GM23338 (cell line): ENCODE measurements at regions not wholly inside any gene's neighbourhood (a gene's known extent, or its start where the extent isn't known, plus 50 kb on each side); places are given as distances from the start of the nearest gene placed in this dataset.
A peak's percentile ranks its signal among the peaks of the same experiment; 100 is the strongest.

ENCODE experiments used
- ATAC-seq: fragments of 200-7000 bp; cut with Tn5 transposase; 3 replicates; pipeline ENCODE4 v1.9.1; 2020
- DNase-seq: peaks from one replicate; pipeline ENCODE4 v3.0.0-alpha.2; 2015; ENCODE audit warnings: low spot score
- H2AFZ ChIP-seq: fragments of 200-600 bp; sonication (generic); 2 replicates; pipeline ENCODE4 v1.8.0; 2016; ENCODE audit warnings: antibody characterized with exemption, mild to moderate bottlenecking, moderate library complexity
- H3F3A ChIP-seq: fragments of 200-600 bp; sonication (generic); replicated peaks from 2 replicates; pipeline ENCODE4 v1.8.0; 2017; ENCODE audit warnings: antibody characterized with exemption, mixed run types, low read depth
- H3K27ac ChIP-seq: fragments of 200-600 bp; sonication (generic); 2 replicates; pipeline ENCODE4 v1.6.1; 2016; ENCODE audit warnings: low read depth
- H3K27me3 ChIP-seq: fragments of 200-600 bp; sonication (generic); 2 replicates; pipeline ENCODE4 v1.8.0; 2016; ENCODE audit warnings: mild to moderate bottlenecking, mixed run types, moderate library complexity; ENCODE audit not compliant: insufficient read depth
- H3K36me3 ChIP-seq: fragments of 200-600 bp; sonication (generic); 2 replicates; pipeline ENCODE4 v1.8.0; 2016; ENCODE audit warnings: mild to moderate bottlenecking; ENCODE audit not compliant: insufficient read depth
- H3K4me1 ChIP-seq: fragments of 200-600 bp; sonication (generic); 2 replicates; pipeline ENCODE4 v1.8.0; 2016; ENCODE audit warnings: mild to moderate bottlenecking, moderate library complexity; ENCODE audit not compliant: insufficient read depth
- H3K4me2 ChIP-seq: fragments of 200-600 bp; sonication (generic); 2 replicates; pipeline ENCODE4 v1.7.1; 2017; ENCODE audit warnings: mixed run types
- H3K4me3 ChIP-seq: fragments of 200-600 bp; sonication (generic); 2 replicates; pipeline ENCODE4 v1.6.1; 2016; ENCODE audit warnings: mixed run types
- H3K79me2 ChIP-seq: fragments of 200-600 bp; sonication (generic); replicated peaks from 2 replicates; pipeline ENCODE4 v1.8.0; 2017; ENCODE audit warnings: mild to moderate bottlenecking; ENCODE audit not compliant: insufficient read depth
- H3K9me2 ChIP-seq: fragments of 200-600 bp; sonication (generic); 2 replicates; pipeline ENCODE4 v1.8.0; 2017; ENCODE audit not compliant: insufficient read depth
- H4K20me1 ChIP-seq: fragments of 200-600 bp; sonication (generic); replicated peaks from 2 replicates; pipeline ENCODE4 v1.8.0; 2017; ENCODE audit warnings: mild to moderate bottlenecking; ENCODE audit not compliant: insufficient read depth
- H3K27ac Mint-ChIP-seq: 2 replicates; pipeline ENCODE4 v1.8.0; 2020; ENCODE audit warnings: inconsistent platforms, mild to moderate bottlenecking, moderate library complexity, mixed read lengths
- H3K27me3 Mint-ChIP-seq: 3 replicates; pipeline ENCODE4 v1.8.0; 2022; ENCODE audit warnings: low read depth, mild to moderate bottlenecking, moderate library complexity, mixed read lengths, inconsistent platforms; ENCODE audit not compliant: insufficient read depth, poor library complexity
- H3K36me3 Mint-ChIP-seq: 3 replicates; pipeline ENCODE4 v1.8.0; 2021; ENCODE audit warnings: low read depth, mild to moderate bottlenecking, inconsistent platforms, moderate library complexity, mixed read lengths
- H3K4me1 Mint-ChIP-seq: 3 replicates; pipeline ENCODE4 v1.8.0; 2020; ENCODE audit warnings: mild to moderate bottlenecking, inconsistent platforms, mixed read lengths
- H3K4me3 Mint-ChIP-seq: 3 replicates; pipeline ENCODE4 v1.8.0; 2021; ENCODE audit warnings: moderate library complexity, mild to moderate bottlenecking, inconsistent platforms, mixed read lengths
- H3K9me3 Mint-ChIP-seq: 3 replicates; pipeline ENCODE4 v1.8.0; 2020; ENCODE audit warnings: moderate library complexity, mild to moderate bottlenecking, inconsistent platforms, mixed read lengths
- CREB1 ChIP-seq: fragments of 250-450 bp; sonication (Bioruptor Pico); IDR thresholded peaks from 2 replicates; pipeline ENCODE4 v1.5.0; 2020; ENCODE audit warnings: low read depth, mild to moderate bottlenecking, moderate library complexity
- CTCF ChIP-seq, 2 experiments: fragments of 200-600 bp in 1 of 2; sonication (generic) in 1 of 2; conservative IDR thresholded peaks; 2 replicates each; pipeline versions ENCODE4 v1.5.1 to v1.6.1; 2016 to 2017; ENCODE audit warnings: antibody characterized with exemption in 2 of 2, low read depth in 2 of 2, mild to moderate bottlenecking in 2 of 2, moderate library complexity in 1 of 2
- ETS1 ChIP-seq: IDR thresholded peaks from 2 replicates; pipeline ENCODE4 v1.6.1; 2016; ENCODE audit warnings: antibody characterized with exemption
- EZH2 ChIP-seq: fragments of 200-600 bp; sonication (generic); IDR thresholded peaks from one replicate; pipeline ENCODE4 v1.8.0; 2017; ENCODE audit warnings: antibody characterized with exemption, mild to moderate bottlenecking, low read depth; ENCODE audit not compliant: unreplicated experiment
- JUNB ChIP-seq: IDR thresholded peaks from one replicate; pipeline ENCODE4 v1.6.1; 2016; ENCODE audit warnings: antibody characterized with exemption; ENCODE audit not compliant: unreplicated experiment
- ZNF331 ChIP-seq: fragments of 250-450 bp; sonication (Bioruptor Pico); IDR thresholded peaks from 2 replicates; pipeline ENCODE4 v1.5.0; 2020; ENCODE audit warnings: low read depth, mild to moderate bottlenecking, moderate library complexity
- ZNF462 ChIP-seq: fragments of 250-450 bp; sonication (Bioruptor Pico); IDR thresholded peaks from 2 replicates; pipeline ENCODE4 v1.5.0; 2020; ENCODE audit warnings: mild to moderate bottlenecking, moderate library complexity

GRCh38 chr1:91123773-91124172, 101.9 kb upstream of the ZNF644 start (continued):
- peak; percentile 50; the same call in 1 of the 2 replicates for TF ChIP-seq ZNF462 (CRISPR knock-in tag)
- no peak for TF ChIP-seq CTCF (conservative IDR thresholded peaks at IDR 0.05; ENCODE audit: low read depth in 2 of 2)
- no peak for TF ChIP-seq JUNB

GRCh38 chr1:91123319-91123718, 101.5 kb upstream of the ZNF644 start:
- H3K27ac Mint-ChIP-seq = peak overlapping the region; percentile 80
- no peaks in the 10 kb centered on the region for H3K36me3 ChIP-seq
- DNase-seq = peak; percentile 31
- TF ChIP-seq CTCF (conservative IDR thresholded peaks at IDR 0.05; ENCODE audit: low read depth in 2 of 2) (no peak), CREB1 (no peak), ETS1 (no peak), EZH2 (no peak), ZNF331 (CRISPR knock-in tag) (no peak)

More at GRCh38 chr1:91123319-91123718, 101.5 kb upstream of the ZNF644 start:
- Mint-ChIP-seq H3K4me1 (peaks cover 60% of the 10 kb centered on the region), H3K27me3 (peaks cover 4% of the 10 kb centered on the region), H3K9me3 (no peaks in the 10 kb centered on the region; the same call in 2 of the 3 replicates), H3K36me3 (no peaks in the 10 kb centered on the region), H3K4me3 (no peak overlapping the region)
- Histone ChIP-seq H3K4me1 (peaks cover 73% of the 10 kb centered on the region), H4K20me1 (no peaks in the 10 kb centered on the region), H3K27ac (peak overlapping the region; percentile 95), H2AFZ (peak overlapping the region; percentile 48; the same call in 1 of the 2 replicates), H3K27me3 (no peaks in the 10 kb centered on the region), H3K4me3 (no peak overlapping the region), H3F3A (peaks cover 17% of the 10 kb centered on the region; the same call in 1 of the 2 replicates), H3K79me2 (no peaks in the 10 kb centered on the region), H3K4me2 (peak overlapping the region; percentile 47), H3K9me2 (peaks cover 10% of the 10 kb centered on the region; the same call in 1 of the 2 replicates)
- ATAC-seq = peak; percentile 37
